H1 (cell line): ENCODE measurements at regions not wholly inside any gene's neighbourhood (a gene's known extent, or its start where the extent isn't known, plus 50 kb on each side); places are given as distances from the start of the nearest gene placed in this dataset.

ENCODE experiments used
- EZH2 ChIP-seq: fragments of 200-600 bp; sonication (generic); IDR thresholded peaks from 2 replicates; pipeline ENCODE4 v1.7.1; 2012; ENCODE audit warnings: low read depth, mild to moderate bottlenecking, moderate library complexity, low read length, inconsistent platforms; ENCODE audit not compliant: severe bottlenecking
- FOSL1 ChIP-seq: IDR thresholded peaks from 2 replicates; pipeline ENCODE4 v1.6.1; 2011; ENCODE audit warnings: mild to moderate bottlenecking, low read depth, low read length, moderate library complexity; ENCODE audit not compliant: insufficient read depth
- NANOG ChIP-seq: IDR thresholded peaks from 2 replicates; pipeline ENCODE4 v1.6.1; 2011; ENCODE audit warnings: low read length, low read depth, mild to moderate bottlenecking, inconsistent platforms; ENCODE audit not compliant: insufficient read depth, poor library complexity, severe bottlenecking
- TF ChIP-seq, protein P1 (sequence below): fragments of 300-600 bp; sonication (generic); IDR thresholded peaks from 2 replicates; pipeline ENCODE4 v1.7.1; 2012; ENCODE audit warnings: low read length, moderate library complexity, mild to moderate bottlenecking, inconsistent platforms; ENCODE audit not compliant: insufficient replicate concordance

DNA sequence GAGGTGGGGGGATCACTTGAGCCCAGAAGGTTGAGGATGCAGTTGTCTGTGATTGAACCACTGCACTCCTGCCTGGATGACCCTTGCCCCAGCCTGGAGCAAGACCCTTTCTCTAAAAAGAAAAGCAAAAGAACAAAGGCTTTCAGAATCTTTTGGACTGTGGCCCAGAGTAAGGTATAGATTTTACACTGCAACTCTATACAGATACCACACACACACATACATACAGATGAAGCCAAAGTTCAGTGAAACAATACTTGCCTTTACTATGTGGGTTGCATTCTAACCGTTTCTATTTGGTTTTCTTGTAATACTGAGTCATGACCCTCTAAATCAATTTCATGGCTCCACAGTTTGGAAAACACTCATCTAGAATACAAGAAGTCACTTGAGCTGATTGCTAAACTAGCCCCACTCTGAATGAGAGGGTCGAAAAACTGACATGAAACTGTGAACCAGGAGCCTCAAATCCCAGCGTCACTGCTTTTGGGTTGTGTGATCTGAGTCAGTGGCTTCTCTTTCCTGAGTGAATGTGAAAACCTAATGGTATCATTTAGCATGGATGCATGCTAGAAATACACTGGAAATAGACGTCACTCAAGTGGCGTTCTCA, 756.1 kb downstream of the UQCRFS1 start (continued):
- TF ChIP-seq NANOG (no peak), FOSL1 (no peak), EZH2 (no peak)
- TF ChIP-seq, protein P1, sequence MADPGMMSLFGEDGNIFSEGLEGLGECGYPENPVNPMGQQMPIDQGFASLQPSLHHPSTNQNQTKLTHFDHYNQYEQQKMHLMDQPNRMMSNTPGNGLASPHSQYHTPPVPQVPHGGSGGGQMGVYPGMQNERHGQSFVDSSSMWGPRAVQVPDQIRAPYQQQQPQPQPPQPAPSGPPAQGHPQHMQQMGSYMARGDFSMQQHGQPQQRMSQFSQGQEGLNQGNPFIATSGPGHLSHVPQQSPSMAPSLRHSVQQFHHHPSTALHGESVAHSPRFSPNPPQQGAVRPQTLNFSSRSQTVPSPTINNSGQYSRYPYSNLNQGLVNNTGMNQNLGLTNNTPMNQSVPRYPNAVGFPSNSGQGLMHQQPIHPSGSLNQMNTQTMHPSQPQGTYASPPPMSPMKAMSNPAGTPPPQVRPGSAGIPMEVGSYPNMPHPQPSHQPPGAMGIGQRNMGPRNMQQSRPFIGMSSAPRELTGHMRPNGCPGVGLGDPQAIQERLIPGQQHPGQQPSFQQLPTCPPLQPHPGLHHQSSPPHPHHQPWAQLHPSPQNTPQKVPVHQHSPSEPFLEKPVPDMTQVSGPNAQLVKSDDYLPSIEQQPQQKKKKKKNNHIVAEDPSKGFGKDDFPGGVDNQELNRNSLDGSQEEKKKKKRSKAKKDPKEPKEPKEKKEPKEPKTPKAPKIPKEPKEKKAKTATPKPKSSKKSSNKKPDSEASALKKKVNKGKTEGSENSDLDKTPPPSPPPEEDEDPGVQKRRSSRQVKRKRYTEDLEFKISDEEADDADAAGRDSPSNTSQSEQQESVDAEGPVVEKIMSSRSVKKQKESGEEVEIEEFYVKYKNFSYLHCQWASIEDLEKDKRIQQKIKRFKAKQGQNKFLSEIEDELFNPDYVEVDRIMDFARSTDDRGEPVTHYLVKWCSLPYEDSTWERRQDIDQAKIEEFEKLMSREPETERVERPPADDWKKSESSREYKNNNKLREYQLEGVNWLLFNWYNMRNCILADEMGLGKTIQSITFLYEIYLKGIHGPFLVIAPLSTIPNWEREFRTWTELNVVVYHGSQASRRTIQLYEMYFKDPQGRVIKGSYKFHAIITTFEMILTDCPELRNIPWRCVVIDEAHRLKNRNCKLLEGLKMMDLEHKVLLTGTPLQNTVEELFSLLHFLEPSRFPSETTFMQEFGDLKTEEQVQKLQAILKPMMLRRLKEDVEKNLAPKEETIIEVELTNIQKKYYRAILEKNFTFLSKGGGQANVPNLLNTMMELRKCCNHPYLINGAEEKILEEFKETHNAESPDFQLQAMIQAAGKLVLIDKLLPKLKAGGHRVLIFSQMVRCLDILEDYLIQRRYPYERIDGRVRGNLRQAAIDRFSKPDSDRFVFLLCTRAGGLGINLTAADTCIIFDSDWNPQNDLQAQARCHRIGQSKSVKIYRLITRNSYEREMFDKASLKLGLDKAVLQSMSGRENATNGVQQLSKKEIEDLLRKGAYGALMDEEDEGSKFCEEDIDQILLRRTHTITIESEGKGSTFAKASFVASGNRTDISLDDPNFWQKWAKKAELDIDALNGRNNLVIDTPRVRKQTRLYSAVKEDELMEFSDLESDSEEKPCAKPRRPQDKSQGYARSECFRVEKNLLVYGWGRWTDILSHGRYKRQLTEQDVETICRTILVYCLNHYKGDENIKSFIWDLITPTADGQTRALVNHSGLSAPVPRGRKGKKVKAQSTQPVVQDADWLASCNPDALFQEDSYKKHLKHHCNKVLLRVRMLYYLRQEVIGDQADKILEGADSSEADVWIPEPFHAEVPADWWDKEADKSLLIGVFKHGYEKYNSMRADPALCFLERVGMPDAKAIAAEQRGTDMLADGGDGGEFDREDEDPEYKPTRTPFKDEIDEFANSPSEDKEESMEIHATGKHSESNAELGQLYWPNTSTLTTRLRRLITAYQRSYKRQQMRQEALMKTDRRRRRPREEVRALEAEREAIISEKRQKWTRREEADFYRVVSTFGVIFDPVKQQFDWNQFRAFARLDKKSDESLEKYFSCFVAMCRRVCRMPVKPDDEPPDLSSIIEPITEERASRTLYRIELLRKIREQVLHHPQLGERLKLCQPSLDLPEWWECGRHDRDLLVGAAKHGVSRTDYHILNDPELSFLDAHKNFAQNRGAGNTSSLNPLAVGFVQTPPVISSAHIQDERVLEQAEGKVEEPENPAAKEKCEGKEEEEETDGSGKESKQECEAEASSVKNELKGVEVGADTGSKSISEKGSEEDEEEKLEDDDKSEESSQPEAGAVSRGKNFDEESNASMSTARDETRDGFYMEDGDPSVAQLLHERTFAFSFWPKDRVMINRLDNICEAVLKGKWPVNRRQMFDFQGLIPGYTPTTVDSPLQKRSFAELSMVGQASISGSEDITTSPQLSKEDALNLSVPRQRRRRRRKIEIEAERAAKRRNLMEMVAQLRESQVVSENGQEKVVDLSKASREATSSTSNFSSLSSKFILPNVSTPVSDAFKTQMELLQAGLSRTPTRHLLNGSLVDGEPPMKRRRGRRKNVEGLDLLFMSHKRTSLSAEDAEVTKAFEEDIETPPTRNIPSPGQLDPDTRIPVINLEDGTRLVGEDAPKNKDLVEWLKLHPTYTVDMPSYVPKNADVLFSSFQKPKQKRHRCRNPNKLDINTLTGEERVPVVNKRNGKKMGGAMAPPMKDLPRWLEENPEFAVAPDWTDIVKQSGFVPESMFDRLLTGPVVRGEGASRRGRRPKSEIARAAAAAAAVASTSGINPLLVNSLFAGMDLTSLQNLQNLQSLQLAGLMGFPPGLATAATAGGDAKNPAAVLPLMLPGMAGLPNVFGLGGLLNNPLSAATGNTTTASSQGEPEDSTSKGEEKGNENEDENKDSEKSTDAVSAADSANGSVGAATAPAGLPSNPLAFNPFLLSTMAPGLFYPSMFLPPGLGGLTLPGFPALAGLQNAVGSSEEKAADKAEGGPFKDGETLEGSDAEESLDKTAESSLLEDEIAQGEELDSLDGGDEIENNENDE, result no peak
